Osteoblast (primary cell): ENCODE measurements at regions not wholly inside any gene's neighbourhood (a gene's known extent, or its start where the extent isn't known, plus 50 kb on each side); places are given as distances from the start of the nearest gene placed in this dataset.

ENCODE experiments used
- DNase-seq: peaks from one replicate; pipeline ENCODE4 v3.0.0; 2011; ENCODE audit warnings: low spot score, mixed read lengths; ENCODE audit not compliant: insufficient read length; ENCODE audit errors: missing footprints
- H2AFZ ChIP-seq: 2 replicates; pipeline ENCODE4 v1.6.0; 2011; ENCODE audit warnings: mild to moderate bottlenecking, low read length
- H3K27ac ChIP-seq: 2 replicates; pipeline ENCODE4 v1.5.1; 2011; ENCODE audit warnings: mild to moderate bottlenecking, low read depth, low read length, moderate library complexity
- H3K27me3 ChIP-seq: 2 replicates; pipeline ENCODE4 v1.6.0; 2012; ENCODE audit warnings: mild to moderate bottlenecking, control low read depth, inconsistent platforms, low read length, moderate library complexity; ENCODE audit not compliant: insufficient read depth
- H3K36me3 ChIP-seq: 2 replicates; pipeline ENCODE4 v1.5.1; 2011; ENCODE audit warnings: mild to moderate bottlenecking, low read length, control low read depth, moderate library complexity; ENCODE audit not compliant: insufficient read depth
- H3K4me1 ChIP-seq: 2 replicates; pipeline ENCODE4 v1.5.1; 2011; ENCODE audit warnings: mild to moderate bottlenecking, low read length, control low read depth, moderate library complexity; ENCODE audit not compliant: insufficient read depth
- H3K4me2 ChIP-seq: 2 replicates; pipeline ENCODE4 v1.6.0; 2011; ENCODE audit warnings: mild to moderate bottlenecking, low read length; ENCODE audit not compliant: insufficient read depth
- H3K4me3 ChIP-seq: fragments of 200-600 bp; sonication (generic); 3 replicates; pipeline ENCODE4 v1.5.1; 2012; ENCODE audit warnings: mild to moderate bottlenecking, low read length, inconsistent platforms; ENCODE audit not compliant: insufficient read depth
- H3K79me2 ChIP-seq: 2 replicates; pipeline ENCODE4 v1.6.0; 2012; ENCODE audit warnings: mild to moderate bottlenecking, low read length, control low read depth, inconsistent platforms; ENCODE audit not compliant: insufficient read depth
- H3K9me3 ChIP-seq: 2 replicates; pipeline ENCODE4 v1.5.1; 2011; ENCODE audit warnings: low read depth, low read length, control low read depth
- H4K20me1 ChIP-seq: 2 replicates; pipeline ENCODE4 v1.6.0; 2012; ENCODE audit warnings: mild to moderate bottlenecking, low read length, control low read depth; ENCODE audit not compliant: insufficient read depth
- CTCF ChIP-seq: IDR thresholded peaks from 2 replicates; pipeline ENCODE4 v1.5.1; 2011; ENCODE audit warnings: mild to moderate bottlenecking, low read depth, low read length, moderate library complexity; ENCODE audit errors: extremely low read depth

GRCh38 chr2:8584174-8585066 lies 97.4 kb upstream of the ID2 start:
- Histone ChIP-seq H3K79me2 (no peaks in the 10 kb centered on the region), H3K27ac (no peak overlapping the region), H3K36me3 (no peaks in the 10 kb centered on the region), H3K27me3 (peaks cover 9% of the 10 kb centered on the region), H3K9me3 (no peaks in the 10 kb centered on the region), H3K4me1 (no peaks in the 10 kb centered on the region), H3K4me3 (no peak overlapping the region), H4K20me1 (no peaks in the 10 kb centered on the region), H2AFZ (no peak overlapping the region), H3K4me2 (no peak overlapping the region)
- no peak for TF ChIP-seq CTCF
- DNase-seq = peak; percentile 54

- Histone ChIP-seq H3K4me3 (no peak overlapping the region), H3K27ac (no peak overlapping the region), H3K9me3 (no peaks in the 10 kb centered on the region), H4K20me1 (no peaks in the 10 kb centered on the region), H3K4me1 (no peaks in the 10 kb centered on the region), H3K27me3 (peaks cover 6% of the 10 kb centered on the region), H3K36me3 (no peaks in the 10 kb centered on the region), H3K79me2 (no peaks in the 10 kb centered on the region), H2AFZ (no peak overlapping the region), H3K4me2 (no peak overlapping the region)
- TF ChIP-seq CTCF = no peak
- peak; percentile 80 for DNase-seq
Measured at GRCh38 chr2:8586457-8587051, 95.3 kb upstream of the ID2 start.

- H4K20me1 ChIP-seq = no peaks in the 10 kb centered on the region
- H3K36me3 ChIP-seq = no peaks in the 10 kb centered on the region
- no peaks in the 10 kb centered on the region for H3K79me2 ChIP-seq
- H3K27ac ChIP-seq = no peak overlapping the region
- H3K4me3 ChIP-seq = no peak overlapping the region
- no peaks in the 10 kb centered on the region for H3K4me1 ChIP-seq
- peak; percentile 71 for DNase-seq
- H3K27me3 ChIP-seq = peaks cover 6% of the 10 kb centered on the region
- no peak overlapping the region for H3K4me2 ChIP-seq
- no peak overlapping the region for H2AFZ ChIP-seq
- no peaks in the 10 kb centered on the region for H3K9me3 ChIP-seq
- TF ChIP-seq CTCF = no peak
Measured at GRCh38 chr2:8587251-8587791, 94.5 kb upstream of the ID2 start.
